NCI-H510A (cell line): ENCODE measurements at regions not wholly inside any gene's neighbourhood (a gene's known extent, or its start where the extent isn't known, plus 50 kb on each side); places are given as distances from the start of the nearest gene placed in this dataset.

Experiments used
- DNase-seq: peaks from one replicate; lab custom pipeline; 2025; lab: John Stamatoyannopoulos, UW

- DNase-seq = no peak
Observed at GRCh38 chr2:181114021-181114420, 133.6 kb downstream of the UBE2E3 start.

GRCh38 chr2:181116261-181116660 is 135.9 kb downstream of the UBE2E3 start:
- no peak for DNase-seq

- no peak for DNase-seq
Observed at GRCh38 chr2:181117206-181117925, 137.0 kb downstream of the UBE2E3 start.

- no peak for DNase-seq
Observed at GRCh38 chr2:181120625-181121024, 140.2 kb downstream of the UBE2E3 start.

- DNase-seq = no peak
Observed at GRCh38 chr2:181121996-181122395, 141.6 kb downstream of the UBE2E3 start.

GRCh38 chr2:181122601-181123000 is 142.2 kb downstream of the UBE2E3 start:
- DNase-seq = no peak

GRCh38 chr2:181123798-181124231 is 143.4 kb downstream of the UBE2E3 start:
- no peak for DNase-seq

- DNase-seq = no peak
Observed at GRCh38 chr2:181124497-181124896, 144.1 kb downstream of the UBE2E3 start.

- no peak for DNase-seq
Observed at GRCh38 chr2:181125359-181125758, 145.0 kb downstream of the UBE2E3 start.

- DNase-seq = no peak
Observed at GRCh38 chr2:181126311-181126868, 146.0 kb downstream of the UBE2E3 start.

- no peak for DNase-seq
Observed at GRCh38 chr2:181128199-181128598, 147.8 kb downstream of the UBE2E3 start.

- DNase-seq = no peak
Observed at GRCh38 chr2:181129364-181130056, 149.1 kb downstream of the UBE2E3 start.

- no peak for DNase-seq
Observed at GRCh38 chr2:181130686-181131085, 150.3 kb downstream of the UBE2E3 start.

GRCh38 chr2:181131584-181131983 is 151.2 kb downstream of the UBE2E3 start:
- DNase-seq = no peak

GRCh38 chr2:181138816-181139215 is 158.4 kb downstream of the UBE2E3 start:
- no peak for DNase-seq

- DNase-seq = no peak
Observed at GRCh38 chr2:181139831-181140230, 159.4 kb downstream of the UBE2E3 start.

- no peak for DNase-seq
Observed at GRCh38 chr2:181140414-181140813, 160.0 kb downstream of the UBE2E3 start.

- no peak for DNase-seq
Observed at GRCh38 chr2:181140928-181141327, 160.5 kb downstream of the UBE2E3 start.

- no peak for DNase-seq
Observed at GRCh38 chr2:181141676-181142075, 161.3 kb downstream of the UBE2E3 start.

- no peak for DNase-seq
Observed at GRCh38 chr2:181142514-181142913, 162.1 kb downstream of the UBE2E3 start.

GRCh38 chr2:181143790-181144300 is 163.4 kb downstream of the UBE2E3 start:
- DNase-seq = no peak

GRCh38 chr2:181145645-181146044 is 165.2 kb downstream of the UBE2E3 start:
- no peak for DNase-seq

- DNase-seq = no peak
Observed at GRCh38 chr2:181146171-181146570, 165.8 kb downstream of the UBE2E3 start.
